Transverse colon (tissue), 4 donors: ENCODE measurements at regions not wholly inside any gene's neighbourhood (a gene's known extent, or its start where the extent isn't known, plus 50 kb on each side); places are given as distances from the start of the nearest gene placed in this dataset.

Source experiments
- DNase-seq: peaks from one replicate; pipeline ENCODE4 v3.0.0-alpha.2; 2019
- H3K27ac ChIP-seq, 4 donors: fragments of 200-600 bp; sonication (generic); 2 replicates each; pipeline ENCODE4 v1.5.1; 2016 to 2018; ENCODE audit warnings: inconsistent platforms in 4 of 4
- H3K27me3 ChIP-seq: fragments of 200-600 bp; sonication (generic); 2 replicates; pipeline ENCODE4 v1.5.1; 2017; ENCODE audit warnings: inconsistent platforms
- H3K36me3 ChIP-seq, 4 donors: fragments of 200-600 bp; sonication (generic); 2 replicates each; pipeline ENCODE4 v1.5.1; 2017 to 2019; ENCODE audit warnings: inconsistent platforms in 4 of 4
- H3K4me1 ChIP-seq, 4 donors: fragments of 200-600 bp; sonication (generic); 2 replicates each; pipeline ENCODE4 v1.5.1; 2017 to 2020; ENCODE audit warnings: inconsistent platforms in 4 of 4
- H3K4me3 ChIP-seq, 4 donors: fragments of 200-600 bp; sonication (generic); 1 replicate in 1 of 4; 2 replicates in 3 of 4; pipeline versions ENCODE4 v1.5.1 to v1.6.1; 2017 to 2019; ENCODE audit warnings: inconsistent platforms in 4 of 4
- H3K9me3 ChIP-seq, 2 donors: fragments of 200-600 bp; sonication (generic); 2 replicates each; pipeline ENCODE4 v1.5.1; 2017 to 2019; ENCODE audit warnings: inconsistent platforms in 2 of 2
- EP300 ChIP-seq: sonication (generic); formaldehyde crosslinking; IDR thresholded peaks from one replicate; pipeline ENCODE4 v1.6.1; 2017; ENCODE audit warnings: antibody characterized with exemption, low read depth
- POLR2A ChIP-seq: fragments of 450-650 bp; IDR thresholded peaks from one replicate; pipeline ENCODE4 v1.6.1; 2016; ENCODE audit warnings: antibody characterized with exemption, mild to moderate bottlenecking, moderate library complexity
- POLR2AphosphoS5 ChIP-seq, 3 donors: sonication (generic); formaldehyde crosslinking; IDR thresholded peaks; one replicate each; pipeline ENCODE4 v1.6.1; 2016; ENCODE audit warnings: antibody characterized with exemption in 3 of 3
- WGBS, 2 donors: methylation state at CpG; one replicate each; pipeline ENCODE4 v1.1.5; 2018; ENCODE audit warnings: low coverage in 1 of 2; 5-methylcytosine and 5-hydroxymethylcytosine counted together
- in situ Hi-C, 4 donors: fragments of 200-750 bp; cut with MboI; loops; one replicate each; pipeline versions ENCODE4 v1.15.0 to v1.15.1; 2017; ENCODE audit warnings: low sequenced_read_pairs in 3 of 4, low pct_ligation_motif_present in 1 of 4, low pct_unique_long_range_greater_than_20kb in 1 of 4
- intact Hi-C: fragments of 100-400 bp; cut with DNase I; formaldehyde crosslinking; loops from one replicate; pipeline ENCODE4 v1.15.1; 2023; ENCODE audit warnings: low total_unique reads
- TF ChIP-seq, protein P1 (sequence below), 5 experiments: fragments of 200-600 bp in 3 of 5; fragments of 450-650 bp in 2 of 5; sonication (generic) in 3 of 5; IDR thresholded peaks; 1 replicate in 2 of 5; 2 replicates in 3 of 5; pipeline ENCODE4 v1.5.1; 2016 to 2017; ENCODE audit warnings: antibody characterized with exemption in 5 of 5, inconsistent platforms in 3 of 5, mild to moderate bottlenecking in 2 of 5, moderate library complexity in 1 of 5

GRCh38 chr18:60740313-60740712, 367.7 kb upstream of the MC4R start:
- Histone ChIP-seq H3K27me3 (no peaks in the 10 kb centered on the region), H3K9me3 (no peaks in the 10 kb centered on the region), H3K4me3 (no peak overlapping the region), H3K4me1 (no peaks in the 10 kb centered on the region), H3K27ac (no peak overlapping the region), H3K36me3 (no peaks in the 10 kb centered on the region)
- in situ Hi-C loops (no loop called here), intact Hi-C loops (no loop called here)
- 88% methylated on average over 8 of the region's 8 CpGs; no CpG with 5 or more reads in 1 of the 2 donors for WGBS, 2 donors
- TF ChIP-seq EP300 (no peak), POLR2AphosphoS5 (IDR thresholded peaks at IDR 0.05) (no peak), POLR2A (no peak)
- TF ChIP-seq, protein P1, sequence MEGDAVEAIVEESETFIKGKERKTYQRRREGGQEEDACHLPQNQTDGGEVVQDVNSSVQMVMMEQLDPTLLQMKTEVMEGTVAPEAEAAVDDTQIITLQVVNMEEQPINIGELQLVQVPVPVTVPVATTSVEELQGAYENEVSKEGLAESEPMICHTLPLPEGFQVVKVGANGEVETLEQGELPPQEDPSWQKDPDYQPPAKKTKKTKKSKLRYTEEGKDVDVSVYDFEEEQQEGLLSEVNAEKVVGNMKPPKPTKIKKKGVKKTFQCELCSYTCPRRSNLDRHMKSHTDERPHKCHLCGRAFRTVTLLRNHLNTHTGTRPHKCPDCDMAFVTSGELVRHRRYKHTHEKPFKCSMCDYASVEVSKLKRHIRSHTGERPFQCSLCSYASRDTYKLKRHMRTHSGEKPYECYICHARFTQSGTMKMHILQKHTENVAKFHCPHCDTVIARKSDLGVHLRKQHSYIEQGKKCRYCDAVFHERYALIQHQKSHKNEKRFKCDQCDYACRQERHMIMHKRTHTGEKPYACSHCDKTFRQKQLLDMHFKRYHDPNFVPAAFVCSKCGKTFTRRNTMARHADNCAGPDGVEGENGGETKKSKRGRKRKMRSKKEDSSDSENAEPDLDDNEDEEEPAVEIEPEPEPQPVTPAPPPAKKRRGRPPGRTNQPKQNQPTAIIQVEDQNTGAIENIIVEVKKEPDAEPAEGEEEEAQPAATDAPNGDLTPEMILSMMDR (IDR thresholded peaks at IDR 0.05): no peak
- no peak for DNase-seq

DNA sequence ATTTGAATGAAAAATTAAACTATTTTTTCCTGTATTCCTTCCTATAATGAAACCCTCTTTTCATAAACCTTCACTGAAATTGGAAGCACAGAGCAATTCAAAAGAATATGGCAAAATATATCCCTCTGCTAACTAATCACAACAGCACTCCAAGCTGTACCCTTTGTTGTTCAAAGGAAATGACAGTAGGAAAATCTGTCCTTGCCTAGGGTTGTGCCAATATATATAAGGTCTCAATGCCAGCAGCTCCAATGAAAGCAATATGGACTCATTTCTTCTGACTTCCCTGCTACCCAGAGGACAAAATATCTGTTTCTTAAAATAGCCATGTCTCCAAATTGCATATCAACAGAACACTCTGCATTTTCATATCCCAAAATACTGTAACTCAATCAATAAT, 373.9 kb upstream of the MC4R start:
- no peaks in the 10 kb centered on the region for H3K27me3 ChIP-seq
- TF ChIP-seq, protein P1 (IDR thresholded peaks at IDR 0.05): no peak
- TF ChIP-seq EP300 (no peak), POLR2A (no peak), POLR2AphosphoS5 (IDR thresholded peaks at IDR 0.05) (no peak)
- no peaks in the 10 kb centered on the region for H3K36me3 ChIP-seq
- H3K27ac ChIP-seq: no peak overlapping the region
- intact Hi-C loops: no loop called here
- no peak overlapping the region for H3K4me3 ChIP-seq
- DNase-seq: no peak
- no peaks in the 10 kb centered on the region for H3K4me1 ChIP-seq
- in situ Hi-C loops: no loop called here
- no peaks in the 10 kb centered on the region for H3K9me3 ChIP-seq

GRCh38 chr18:60746919-60747318, 374.3 kb upstream of the MC4R start:
- Histone ChIP-seq H3K27ac (no peak overlapping the region), H3K9me3 (no peaks in the 10 kb centered on the region), H3K4me1 (no peaks in the 10 kb centered on the region), H3K36me3 (no peaks in the 10 kb centered on the region), H3K4me3 (no peak overlapping the region), H3K27me3 (no peaks in the 10 kb centered on the region)
- TF ChIP-seq POLR2AphosphoS5 (IDR thresholded peaks at IDR 0.05) (no peak), EP300 (no peak), POLR2A (no peak)
- TF ChIP-seq, protein P1 (IDR thresholded peaks at IDR 0.05): no peak
- in situ Hi-C loops: no loop called here
- intact Hi-C loops: no loop called here
- no peak for DNase-seq

DNA sequence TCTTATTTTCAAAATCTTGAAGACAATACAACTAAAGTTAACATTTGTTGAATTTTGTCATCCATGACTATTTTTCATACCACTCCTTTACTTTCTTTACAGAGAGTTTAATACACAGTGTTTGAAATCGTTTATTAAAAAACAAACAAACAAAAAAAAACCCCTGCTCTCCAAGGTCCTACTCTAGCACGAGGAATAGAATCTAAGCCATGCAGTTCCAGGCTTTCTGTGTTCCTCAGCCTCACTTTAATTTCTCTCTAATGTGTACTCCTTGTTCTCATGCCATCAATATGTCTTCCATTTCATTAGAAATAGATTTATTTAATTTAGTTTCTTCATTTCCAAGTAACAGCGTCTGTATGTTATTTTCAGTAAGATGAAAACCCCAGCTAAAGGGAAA, 381.2 kb upstream of the MC4R start:
- intact Hi-C loops: no loop called here
- TF ChIP-seq EP300 (no peak), POLR2AphosphoS5 (IDR thresholded peaks at IDR 0.05) (no peak), POLR2A (no peak)
- TF ChIP-seq, protein P1 (IDR thresholded peaks at IDR 0.05): no peak
- Histone ChIP-seq H3K27me3 (no peaks in the 10 kb centered on the region), H3K36me3 (no peaks in the 10 kb centered on the region), H3K27ac (no peak overlapping the region), H3K4me1 (no peaks in the 10 kb centered on the region), H3K9me3 (no peaks in the 10 kb centered on the region), H3K4me3 (no peak overlapping the region)
- in situ Hi-C loops: no loop called here
- DNase-seq: no peak
- WGBS, 2 donors: 39 to 53% methylated on average over 3 of the region's 3 CpGs
